GM18867 (cell line): ENCODE measurements at regions not wholly inside any gene's neighbourhood (a gene's known extent, or its start where the extent isn't known, plus 50 kb on each side); places are given as distances from the start of the nearest gene placed in this dataset.

Experiments
- ATAC-seq: cut with Tn5 transposase; IDR thresholded peaks from one replicate; pipeline ENCODE4 v1.9.1; 2021; ENCODE audit warnings: mild to moderate bottlenecking, moderate library complexity; ENCODE audit not compliant: unreplicated experiment

DNA sequence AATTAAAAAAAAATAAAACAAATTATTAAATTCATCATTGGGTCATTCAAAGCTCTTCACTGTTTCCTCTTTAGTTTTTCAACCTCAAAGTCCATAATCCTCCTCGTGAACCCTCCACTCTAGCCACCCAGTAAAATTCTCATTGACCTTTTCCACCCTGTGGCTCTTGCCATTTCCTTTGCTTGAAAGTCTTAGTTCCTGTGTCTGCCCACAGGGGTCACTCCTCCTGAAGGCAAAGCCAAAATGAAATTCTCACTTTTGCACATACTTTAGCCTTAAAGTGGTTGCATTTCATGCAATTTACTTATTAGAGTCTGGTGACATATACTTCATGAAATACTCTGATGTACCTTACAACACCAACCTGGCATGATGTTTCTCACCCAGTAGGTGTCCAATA, 263.7 kb downstream of the BMP2 start:
- no peak for ATAC-seq

GRCh38 chr20:7038029-7038428, 270.5 kb downstream of the BMP2 start:
- no peak for ATAC-seq

DNA sequence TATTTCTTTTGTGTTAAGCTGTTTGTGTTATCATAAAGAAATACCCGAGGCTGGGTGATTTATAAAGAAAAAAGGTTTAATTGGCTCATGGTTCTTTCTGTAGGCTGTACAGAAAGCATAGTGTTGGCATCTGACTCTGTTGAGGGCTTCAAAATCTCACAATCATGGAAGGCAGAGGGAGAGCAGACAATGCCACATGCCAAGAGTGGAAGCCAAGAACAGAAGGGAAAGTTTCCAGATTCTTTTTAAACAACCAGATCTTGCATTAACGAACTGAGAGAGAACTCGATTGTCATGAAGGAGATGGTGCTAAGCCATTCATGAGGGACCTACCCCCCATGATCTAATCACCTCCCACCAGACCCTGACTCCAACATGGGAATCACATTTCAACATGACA, 290.1 kb downstream of the BMP2 start:
- no peak for ATAC-seq

- ATAC-seq, result no peak
Measured at GRCh38 chr20:7078804-7079203, 311.3 kb downstream of the BMP2 start.

DNA sequence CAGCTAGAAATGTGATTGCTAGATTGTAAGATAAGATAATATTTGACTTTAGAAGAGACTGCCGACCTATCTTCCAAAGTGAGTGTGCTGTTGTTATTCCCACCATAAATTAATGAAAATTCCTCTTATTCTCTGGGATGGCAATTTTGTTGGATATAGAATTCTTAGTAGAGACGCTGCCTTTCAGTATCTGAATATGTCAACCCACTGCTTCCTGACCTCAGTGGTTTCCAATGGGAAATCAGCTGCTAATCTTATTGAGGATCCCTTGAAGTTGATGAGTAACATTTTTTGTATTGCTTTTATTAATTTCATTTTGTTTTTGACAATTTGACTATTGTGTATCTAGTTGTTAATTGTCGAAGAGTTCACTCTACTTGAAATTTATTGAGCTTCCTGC, 313.0 kb downstream of the BMP2 start:
- no peak for ATAC-seq

- no peak for ATAC-seq
Measured at GRCh38 chr20:7085467-7085866, 318.0 kb downstream of the BMP2 start.

- no peak for ATAC-seq
Measured at GRCh38 chr20:7087803-7088202, 320.3 kb downstream of the BMP2 start.

- no peak for ATAC-seq
Measured at GRCh38 chr20:7090001-7090400, 322.5 kb downstream of the BMP2 start.

- no peak for ATAC-seq
Measured at GRCh38 chr20:7090811-7091210, 323.3 kb downstream of the BMP2 start.

GRCh38 chr20:7091655-7092054, 324.2 kb downstream of the BMP2 start:
- no peak for ATAC-seq

DNA sequence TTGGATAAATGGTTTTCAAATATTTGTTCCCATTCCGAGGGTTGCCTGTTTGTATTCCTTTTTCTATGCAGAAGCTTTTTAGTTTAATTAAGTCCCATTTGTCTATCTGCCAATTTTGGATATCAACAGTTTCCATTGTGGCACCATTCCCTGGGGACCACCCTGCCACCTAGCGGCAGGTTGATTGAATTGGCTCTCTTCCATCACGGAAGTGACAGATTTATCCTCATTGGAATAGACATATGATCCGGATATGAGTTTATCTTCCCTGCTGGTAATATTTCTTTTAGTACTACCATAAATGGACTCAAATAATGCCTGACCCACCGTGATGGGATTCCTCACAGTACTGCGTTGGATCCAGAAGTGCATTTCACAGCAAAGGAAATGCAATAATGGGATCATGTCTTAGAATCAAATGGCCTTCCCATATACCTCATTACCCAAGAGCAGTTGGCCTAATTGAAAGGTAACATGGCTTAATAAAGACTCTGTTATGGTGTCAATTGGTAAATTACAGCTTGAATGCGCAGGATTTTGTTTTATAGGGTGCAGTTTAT, 327.0 kb downstream of the BMP2 start:
- peak; percentile 55 for ATAC-seq

GRCh38 chr20:7106910-7107309, 339.4 kb downstream of the BMP2 start:
- no peak for ATAC-seq

DNA sequence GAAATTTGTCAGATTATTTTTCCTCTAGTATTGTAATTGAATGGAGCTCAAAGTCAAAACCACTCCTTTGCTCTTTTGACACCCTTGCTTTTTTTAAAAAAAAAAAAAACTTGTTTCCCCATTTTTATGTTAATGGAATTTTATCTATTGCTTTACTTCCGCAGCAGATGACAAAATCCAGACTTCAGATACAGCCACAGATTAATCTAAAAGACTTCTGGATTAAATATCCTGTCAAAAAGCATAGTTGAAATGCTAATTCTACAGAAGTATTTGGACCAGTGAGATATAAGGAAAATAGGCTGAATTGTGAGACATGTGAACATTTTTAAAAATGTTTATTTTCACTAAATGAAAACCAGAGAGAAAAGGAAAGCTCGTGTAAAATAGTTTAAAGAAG, 341.4 kb downstream of the BMP2 start:
- no peak for ATAC-seq

GRCh38 chr20:7113577-7114466, 346.3 kb downstream of the BMP2 start:
- ATAC-seq, result no peak

DNA sequence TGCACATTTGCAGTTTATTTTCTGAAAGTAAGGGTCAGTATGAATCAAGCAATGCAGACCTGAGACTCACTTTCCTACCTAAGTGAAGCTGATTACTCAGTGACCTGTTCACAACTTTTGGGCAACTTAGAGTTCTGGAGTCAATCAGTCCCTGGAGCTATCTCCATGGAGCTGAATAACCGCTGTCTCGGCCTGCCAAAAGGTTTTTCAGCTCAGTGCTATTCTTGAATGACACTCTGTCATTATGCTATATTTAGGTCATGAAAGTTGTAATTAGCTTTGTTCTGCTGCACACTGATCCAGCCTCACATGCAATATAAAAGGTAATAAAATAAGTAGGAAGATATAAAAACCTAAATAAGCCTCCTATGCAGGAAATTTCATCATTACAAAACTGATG, 356.0 kb downstream of the BMP2 start:
- no peak for ATAC-seq

DNA sequence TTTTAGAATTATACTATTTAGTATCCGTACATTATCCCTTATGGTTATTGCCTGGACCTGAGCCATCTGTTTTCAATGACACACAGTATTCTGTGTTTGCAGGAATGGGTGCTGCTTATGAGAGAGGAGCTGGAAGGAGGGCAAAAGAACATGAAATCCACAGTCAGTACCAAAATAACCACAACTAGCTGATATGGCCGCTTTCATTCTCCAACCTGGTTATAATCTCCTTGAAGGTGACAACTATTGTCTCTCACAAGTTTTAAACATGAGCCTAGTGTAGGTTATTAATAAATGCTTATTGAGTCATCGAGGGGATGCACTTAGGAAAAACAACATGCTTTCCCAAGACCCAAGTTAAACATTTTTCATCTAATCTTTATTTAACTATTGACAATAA, 356.6 kb downstream of the BMP2 start:
- ATAC-seq, result no peak

DNA sequence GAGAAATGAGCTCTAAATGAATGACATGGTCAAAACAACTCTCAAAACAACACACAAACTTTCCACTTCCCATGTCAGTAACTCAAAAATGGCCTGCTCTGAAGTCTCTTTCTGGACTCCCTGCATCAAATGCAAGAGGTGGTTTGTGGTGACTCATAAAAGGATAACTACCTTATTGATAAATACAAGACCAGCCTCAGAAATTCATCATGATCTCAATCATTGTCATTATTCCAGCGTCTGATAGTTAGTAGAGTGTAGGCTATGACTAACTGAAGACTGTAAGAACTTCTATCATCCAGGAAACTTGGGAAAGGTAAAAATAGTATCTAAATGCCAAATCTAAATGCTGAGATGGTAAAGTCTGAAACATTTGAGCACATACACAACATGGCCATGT, 369.4 kb downstream of the BMP2 start:
- ATAC-seq, result no peak

DNA sequence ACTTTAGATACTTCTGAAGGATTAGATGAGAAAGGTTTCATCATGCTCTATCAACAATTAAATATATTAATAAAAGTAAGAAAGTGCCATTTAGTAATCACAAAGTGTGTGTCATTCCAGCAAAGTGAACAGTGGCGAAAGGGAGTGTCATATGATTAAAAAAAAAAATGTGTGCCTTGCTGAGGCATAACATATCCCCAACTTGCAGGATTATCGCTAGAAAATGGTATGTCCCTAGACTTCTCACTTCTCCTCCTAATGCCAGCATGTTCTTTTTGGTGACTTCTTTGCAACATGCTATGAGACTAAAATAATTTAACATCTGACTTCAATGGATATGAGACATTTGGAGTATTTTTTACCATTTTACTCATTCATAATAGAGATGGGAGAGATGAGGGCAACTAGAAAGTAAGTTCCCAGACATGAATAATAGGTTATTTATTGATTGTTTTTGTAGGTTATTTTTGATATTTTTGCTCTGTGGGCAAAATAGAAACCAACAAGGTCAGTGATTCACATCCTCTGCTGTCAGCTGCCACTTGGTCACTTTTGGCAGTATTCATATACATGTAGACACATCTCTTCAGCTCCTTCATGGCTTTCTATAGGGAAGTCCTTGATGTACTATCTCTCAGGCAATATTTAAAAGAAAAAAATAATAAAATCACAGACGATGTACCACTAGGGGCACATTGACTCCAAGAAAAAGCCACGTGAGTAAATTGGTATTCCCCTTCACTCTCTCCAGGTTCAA, 370.1 kb downstream of the BMP2 start:
- ATAC-seq, result peak; percentile 74

DNA sequence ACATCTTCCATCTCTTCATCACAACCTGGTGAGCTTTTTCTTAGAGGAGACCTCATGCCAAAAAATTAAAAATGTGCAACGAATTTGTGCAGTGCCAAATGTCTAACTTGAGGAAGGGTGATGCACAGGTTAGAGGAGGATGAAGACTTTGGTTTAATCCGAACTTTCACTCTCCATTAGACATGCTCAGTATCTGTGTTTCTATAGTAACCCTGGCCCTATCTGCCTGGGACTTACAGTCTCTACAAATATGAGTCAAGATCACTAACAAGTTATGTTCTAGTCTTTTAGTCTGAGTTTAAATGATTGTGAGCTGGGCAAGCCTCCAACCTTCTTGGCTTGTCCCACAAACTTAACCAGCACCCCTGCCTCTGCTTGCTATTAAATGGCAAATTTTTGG, 377.0 kb downstream of the BMP2 start:
- no peak for ATAC-seq

GRCh38 chr20:7146552-7147219, 379.2 kb downstream of the BMP2 start:
- no peak for ATAC-seq

DNA sequence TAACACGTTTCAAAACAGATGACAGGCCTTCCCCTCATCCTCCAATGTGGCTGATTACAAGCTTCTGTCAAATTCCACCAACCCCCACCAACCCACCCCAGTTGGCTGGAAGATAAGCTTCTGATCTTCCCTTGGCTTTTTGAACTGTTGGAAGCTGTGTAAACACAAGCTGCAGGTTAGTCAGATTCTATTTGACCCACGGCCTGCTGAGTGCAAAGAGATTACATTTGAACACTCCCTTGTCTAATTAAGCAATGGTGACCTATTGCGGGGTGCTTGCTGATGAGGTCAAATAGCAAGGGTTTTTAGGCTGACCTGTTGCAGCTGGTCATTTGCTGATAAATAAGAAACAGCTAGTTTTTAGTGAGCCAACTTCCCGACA, 379.7 kb downstream of the BMP2 start:
- no peak for ATAC-seq
